GM23338 (cell line): ENCODE measurements at regions not wholly inside any gene's neighbourhood (a gene's known extent, or its start where the extent isn't known, plus 50 kb on each side); places are given as distances from the start of the nearest gene placed in this dataset.

Experiments used
- ATAC-seq: fragments of 200-7000 bp; cut with Tn5 transposase; 3 replicates; pipeline ENCODE4 v1.9.1; 2020
- DNase-seq: peaks from one replicate; pipeline ENCODE4 v3.0.0-alpha.2; 2015; ENCODE audit warnings: low spot score
- H2AFZ ChIP-seq: fragments of 200-600 bp; sonication (generic); 2 replicates; pipeline ENCODE4 v1.8.0; 2016; ENCODE audit warnings: antibody characterized with exemption, mild to moderate bottlenecking, moderate library complexity
- H3F3A ChIP-seq: fragments of 200-600 bp; sonication (generic); replicated peaks from 2 replicates; pipeline ENCODE4 v1.8.0; 2017; ENCODE audit warnings: antibody characterized with exemption, mixed run types, low read depth
- H3K27ac ChIP-seq: fragments of 200-600 bp; sonication (generic); 2 replicates; pipeline ENCODE4 v1.6.1; 2016; ENCODE audit warnings: low read depth
- H3K27me3 ChIP-seq: fragments of 200-600 bp; sonication (generic); 2 replicates; pipeline ENCODE4 v1.8.0; 2016; ENCODE audit warnings: mild to moderate bottlenecking, mixed run types, moderate library complexity; ENCODE audit not compliant: insufficient read depth
- H3K36me3 ChIP-seq: fragments of 200-600 bp; sonication (generic); 2 replicates; pipeline ENCODE4 v1.8.0; 2016; ENCODE audit warnings: mild to moderate bottlenecking; ENCODE audit not compliant: insufficient read depth
- H3K4me1 ChIP-seq: fragments of 200-600 bp; sonication (generic); 2 replicates; pipeline ENCODE4 v1.8.0; 2016; ENCODE audit warnings: mild to moderate bottlenecking, moderate library complexity; ENCODE audit not compliant: insufficient read depth
- H3K4me2 ChIP-seq: fragments of 200-600 bp; sonication (generic); 2 replicates; pipeline ENCODE4 v1.7.1; 2017; ENCODE audit warnings: mixed run types
- H3K4me3 ChIP-seq: fragments of 200-600 bp; sonication (generic); 2 replicates; pipeline ENCODE4 v1.6.1; 2016; ENCODE audit warnings: mixed run types
- H3K79me2 ChIP-seq: fragments of 200-600 bp; sonication (generic); replicated peaks from 2 replicates; pipeline ENCODE4 v1.8.0; 2017; ENCODE audit warnings: mild to moderate bottlenecking; ENCODE audit not compliant: insufficient read depth
- H3K9me2 ChIP-seq: fragments of 200-600 bp; sonication (generic); 2 replicates; pipeline ENCODE4 v1.8.0; 2017; ENCODE audit not compliant: insufficient read depth
- H4K20me1 ChIP-seq: fragments of 200-600 bp; sonication (generic); replicated peaks from 2 replicates; pipeline ENCODE4 v1.8.0; 2017; ENCODE audit warnings: mild to moderate bottlenecking; ENCODE audit not compliant: insufficient read depth
- H3K27ac Mint-ChIP-seq: 2 replicates; pipeline ENCODE4 v1.8.0; 2020; ENCODE audit warnings: inconsistent platforms, mild to moderate bottlenecking, moderate library complexity, mixed read lengths
- H3K27me3 Mint-ChIP-seq: 3 replicates; pipeline ENCODE4 v1.8.0; 2022; ENCODE audit warnings: low read depth, mild to moderate bottlenecking, moderate library complexity, mixed read lengths, inconsistent platforms; ENCODE audit not compliant: insufficient read depth, poor library complexity
- H3K36me3 Mint-ChIP-seq: 3 replicates; pipeline ENCODE4 v1.8.0; 2021; ENCODE audit warnings: low read depth, mild to moderate bottlenecking, inconsistent platforms, moderate library complexity, mixed read lengths
- H3K4me1 Mint-ChIP-seq: 3 replicates; pipeline ENCODE4 v1.8.0; 2020; ENCODE audit warnings: mild to moderate bottlenecking, inconsistent platforms, mixed read lengths
- H3K4me3 Mint-ChIP-seq: 3 replicates; pipeline ENCODE4 v1.8.0; 2021; ENCODE audit warnings: moderate library complexity, mild to moderate bottlenecking, inconsistent platforms, mixed read lengths
- H3K9me3 Mint-ChIP-seq: 3 replicates; pipeline ENCODE4 v1.8.0; 2020; ENCODE audit warnings: moderate library complexity, mild to moderate bottlenecking, inconsistent platforms, mixed read lengths
- CREB1 ChIP-seq: fragments of 250-450 bp; sonication (Bioruptor Pico); IDR thresholded peaks from 2 replicates; pipeline ENCODE4 v1.5.0; 2020; ENCODE audit warnings: low read depth, mild to moderate bottlenecking, moderate library complexity
- CTCF ChIP-seq, 2 experiments: fragments of 200-600 bp in 1 of 2; sonication (generic) in 1 of 2; conservative IDR thresholded peaks; 2 replicates each; pipeline versions ENCODE4 v1.5.1 to v1.6.1; 2016 to 2017; ENCODE audit warnings: antibody characterized with exemption in 2 of 2, low read depth in 2 of 2, mild to moderate bottlenecking in 2 of 2, moderate library complexity in 1 of 2
- ETS1 ChIP-seq: IDR thresholded peaks from 2 replicates; pipeline ENCODE4 v1.6.1; 2016; ENCODE audit warnings: antibody characterized with exemption
- EZH2 ChIP-seq: fragments of 200-600 bp; sonication (generic); IDR thresholded peaks from one replicate; pipeline ENCODE4 v1.8.0; 2017; ENCODE audit warnings: antibody characterized with exemption, mild to moderate bottlenecking, low read depth; ENCODE audit not compliant: unreplicated experiment
- EZH2phosphoT487 ChIP-seq: fragments of 200-600 bp; sonication (generic); IDR thresholded peaks from one replicate; pipeline ENCODE4 v1.8.1; 2018; ENCODE audit warnings: antibody characterized with exemption; ENCODE audit not compliant: unreplicated experiment
- JUNB ChIP-seq: IDR thresholded peaks from one replicate; pipeline ENCODE4 v1.6.1; 2016; ENCODE audit warnings: antibody characterized with exemption; ENCODE audit not compliant: unreplicated experiment
- NANOG ChIP-seq: IDR thresholded peaks from 2 replicates; pipeline ENCODE4 v1.6.1; 2016; ENCODE audit warnings: antibody characterized with exemption, borderline replicate concordance
- POLR2AphosphoS5 ChIP-seq: IDR thresholded peaks from 2 replicates; pipeline ENCODE4 v1.6.1; 2016; ENCODE audit warnings: antibody characterized with exemption, low read depth
- REST ChIP-seq: IDR thresholded peaks from one replicate; pipeline ENCODE4 v1.6.1; 2018; ENCODE audit warnings: antibody characterized with exemption; ENCODE audit not compliant: unreplicated experiment
- STAT1 ChIP-seq: IDR thresholded peaks from one replicate; pipeline ENCODE4 v1.6.1; 2016; ENCODE audit warnings: antibody characterized with exemption; ENCODE audit not compliant: unreplicated experiment
- ZNF114 ChIP-seq: fragments of 250-450 bp; sonication (Bioruptor Pico); IDR thresholded peaks from 2 replicates; pipeline ENCODE4 v1.5.0; 2020; ENCODE audit warnings: mild to moderate bottlenecking, moderate library complexity
- ZNF331 ChIP-seq: fragments of 250-450 bp; sonication (Bioruptor Pico); IDR thresholded peaks from 2 replicates; pipeline ENCODE4 v1.5.0; 2020; ENCODE audit warnings: low read depth, mild to moderate bottlenecking, moderate library complexity
- ZNF462 ChIP-seq: fragments of 250-450 bp; sonication (Bioruptor Pico); IDR thresholded peaks from 2 replicates; pipeline ENCODE4 v1.5.0; 2020; ENCODE audit warnings: mild to moderate bottlenecking, moderate library complexity

GRCh38 chr13:55820817-55821216 is 1319.9 kb upstream of the PRR20A start:
- Histone ChIP-seq H3K4me3 (no peak overlapping the region), H4K20me1 (no peaks in the 10 kb centered on the region), H3K4me1 (no peaks in the 10 kb centered on the region), H3K9me2 (no peaks in the 10 kb centered on the region), H3K79me2 (no peaks in the 10 kb centered on the region), H3K36me3 (no peaks in the 10 kb centered on the region), H2AFZ (no peak overlapping the region), H3K27me3 (no peaks in the 10 kb centered on the region), H3K27ac (no peak overlapping the region), H3F3A (no peaks in the 10 kb centered on the region), H3K4me2 (no peak overlapping the region)
- Mint-ChIP-seq H3K27ac (no peak overlapping the region), H3K4me3 (no peak overlapping the region), H3K27me3 (peaks cover 2% of the 10 kb centered on the region), H3K9me3 (no peaks in the 10 kb centered on the region; the same call in 2 of the 3 replicates), H3K4me1 (no peaks in the 10 kb centered on the region; the same call in 2 of the 3 replicates), H3K36me3 (peaks cover 6% of the 10 kb centered on the region; the same call in 1 of the 3 replicates)
- no peak for TF ChIP-seq REST
- no peak for TF ChIP-seq POLR2AphosphoS5
- TF ChIP-seq CREB1 (CRISPR knock-in tag) = no peak
- no peak for TF ChIP-seq CTCF (conservative IDR thresholded peaks at IDR 0.05; ENCODE audit: low read depth in 2 of 2)
- no peak for TF ChIP-seq ETS1
- TF ChIP-seq EZH2 = no peak
- TF ChIP-seq ZNF462 (CRISPR knock-in tag) = no peak
- no peak for TF ChIP-seq NANOG
- TF ChIP-seq STAT1 = no peak
- TF ChIP-seq ZNF331 (CRISPR knock-in tag) = no peak
- no peak for TF ChIP-seq EZH2phosphoT487
- no peak for TF ChIP-seq ZNF114
- no peak for TF ChIP-seq JUNB
- DNase-seq (no peak), ATAC-seq (no peak)
